K562 (cell line): ENCODE measurements at regions not wholly inside any gene's neighbourhood (a gene's known extent, or its start where the extent isn't known, plus 50 kb on each side); places are given as distances from the start of the nearest gene placed in this dataset.

Source experiments
- ATAC-seq: fragments of 200-7000 bp; cut with Tn5 transposase; 3 replicates; pipeline ENCODE4 v1.9.1; 2020; ENCODE audit warnings: moderate library complexity
- BruUV-seq: library from RNA; stranded (reverse); fragments of 400-500 nt; replicated peaks from 2 replicates; lab custom pipeline; 2021; lab: Mats Ljungman, UMichigan
- CTCF ChIA-PET: fragments of 300-600 bp; formaldehyde crosslinking; extraction: SDS; loops from one replicate; lab custom pipeline; 2021; ENCODE audit warnings: low intra/inter-chr PET ratio; lab: Yijun Ruan, JAX
- POLR2A ChIA-PET: fragments of 300-600, 350-650 bp; sonication (Branson Sonifier 250); formaldehyde crosslinking; extraction: SDS; loops from one replicate; lab custom pipeline; 2021; ENCODE audit warnings: antibody characterized with exemption, inconsistent platforms; lab: Yijun Ruan, JAX
- DNase-seq, 4 experiments: peaks; one replicate each; pipeline versions ENCODE4 v3.0.0 to v3.0.0-alpha.2; 2011 to 2018; ENCODE audit warnings: low spot score in 3 of 4, mixed read lengths in 3 of 4; ENCODE audit errors: extremely low read depth in 1 of 4
- FAIRE-seq: peaks from 2 replicates; lab custom pipeline; 2011; peaks lifted over from hg19 to GRCh38; lab: Jason Lieb, UNC
- H2AFZ ChIP-seq: 2 replicates; pipeline ENCODE4 v1.6.0; 2011; ENCODE audit warnings: low read depth, low read length, control low read depth, inconsistent platforms
- H3K27ac ChIP-seq: fragments of 200-600 bp; 3 replicates; pipeline ENCODE4 v1.8.0; 2011; ENCODE audit warnings: low read depth, mild to moderate bottlenecking, control low read depth, inconsistent platforms, low read length, moderate library complexity, mixed read lengths; ENCODE audit errors: extremely low read depth
- H3K27me3 ChIP-seq, 2 experiments: fragments of 300-600 bp in 1 of 2; 2 replicates in 1 of 2; 3 replicates in 1 of 2; pipeline versions ENCODE4 v1.6.0 to v1.8.0; 2011; ENCODE audit warnings: inconsistent platforms in 2 of 2, low read length in 2 of 2, mild to moderate bottlenecking in 1 of 2, mixed read lengths in 1 of 2, moderate library complexity in 1 of 2; ENCODE audit not compliant: control insufficient read depth in 2 of 2, insufficient read depth in 2 of 2
- H3K36me3 ChIP-seq: fragments of 300-600 bp; 3 replicates; pipeline ENCODE4 v1.8.0; 2011; ENCODE audit warnings: mild to moderate bottlenecking, low read length, inconsistent platforms; ENCODE audit not compliant: control insufficient read depth, insufficient read depth
- H3K4me1 ChIP-seq, 2 experiments: fragments of 200-600 bp in 1 of 2; replicated peaks in 1 of 2; 2 replicates in 1 of 2; 3 replicates in 1 of 2; pipeline versions ENCODE4 v1.5.1 to v1.8.0; 2011; ENCODE audit warnings: inconsistent platforms in 2 of 2, low read length in 2 of 2, mild to moderate bottlenecking in 1 of 2, mixed read lengths in 1 of 2, moderate library complexity in 1 of 2; ENCODE audit not compliant: control insufficient read depth in 2 of 2, insufficient read depth in 2 of 2
- H3K4me2 ChIP-seq: 2 replicates; pipeline ENCODE4 v1.6.1; 2011; ENCODE audit warnings: low read length, control low read depth, inconsistent platforms, mixed read lengths; ENCODE audit not compliant: insufficient read depth
- H3K4me3 ChIP-seq: fragments of 200-600 bp; sonication (generic), shearing (Covaris generic); 2 replicates; pipeline ENCODE4 v1.5.1; 2016; ENCODE audit warnings: control low read depth, inconsistent platforms
- H3K79me2 ChIP-seq: fragments of 200-600 bp; 3 replicates; pipeline ENCODE4 v1.8.0; 2011; ENCODE audit warnings: low read length, inconsistent platforms; ENCODE audit not compliant: control insufficient read depth, insufficient read depth
- H3K9ac ChIP-seq, 2 experiments: 2 replicates each; pipeline versions ENCODE4 v1.6.0 to v1.6.1; 2011; ENCODE audit warnings: low read depth in 2 of 2, low read length in 2 of 2, control low read depth in 1 of 2, inconsistent platforms in 1 of 2, mild to moderate bottlenecking in 1 of 2, mixed read lengths in 1 of 2; ENCODE audit not compliant: insufficient read depth in 1 of 2
- H3K9me1 ChIP-seq: one replicate; pipeline ENCODE4 v1.6.0; 2011; ENCODE audit warnings: inconsistent platforms, mild to moderate bottlenecking, low read length, moderate library complexity; ENCODE audit not compliant: control insufficient read depth, insufficient read depth
- H3K9me3 ChIP-seq: replicated peaks from 2 replicates; pipeline ENCODE4 v1.5.1; 2011; ENCODE audit warnings: low read depth, low read length, inconsistent platforms; ENCODE audit not compliant: control insufficient read depth, insufficient read depth
- H4K20me1 ChIP-seq: replicated peaks from 2 replicates; pipeline ENCODE4 v1.6.1; 2011; ENCODE audit warnings: low read length, inconsistent platforms, mixed read lengths; ENCODE audit not compliant: control insufficient read depth, insufficient read depth
- BRCA1 ChIP-seq, 2 experiments: fragments of 450-650 bp in 1 of 2; sonication (generic) in 1 of 2; formaldehyde crosslinking in 1 of 2; IDR thresholded peaks; 2 replicates each; pipeline versions ENCODE4 v1.5.0 to v1.6.1; 2017 to 2020; ENCODE audit warnings: mild to moderate bottlenecking in 1 of 2, missing genetic modification reagents in 1 of 2
- KLF13 ChIP-seq: fragments of 450-650 bp; IDR thresholded peaks from 2 replicates; pipeline ENCODE4 v1.6.1; 2016; ENCODE audit warnings: missing genetic modification characterization, low read depth, mild to moderate bottlenecking, missing compliant biosample characterization, moderate library complexity, borderline replicate concordance
- MCM2 ChIP-seq: fragments of 450-650 bp; IDR thresholded peaks from 2 replicates; pipeline ENCODE4 v1.6.1; 2017; ENCODE audit warnings: low read depth, mild to moderate bottlenecking
- MYBL2 ChIP-seq, 2 experiments: fragments of 450-650 bp in 1 of 2; sonication (generic) in 1 of 2; formaldehyde crosslinking in 1 of 2; IDR thresholded peaks; 2 replicates each; pipeline versions ENCODE4 v1.6.1 to v1.8.1; 2017 to 2022; ENCODE audit warnings: borderline replicate concordance in 1 of 2, inconsistent platforms in 1 of 2, low read depth in 1 of 2, mild to moderate bottlenecking in 1 of 2, missing genetic modification reagents in 1 of 2, moderate library complexity in 1 of 2
- SIN3A ChIP-seq, 2 experiments: fragments of 150-350 bp in 1 of 2; IDR thresholded peaks; 2 replicates each; pipeline ENCODE4 v1.6.1; 2011 to 2016; ENCODE audit warnings: borderline replicate concordance in 2 of 2, low read depth in 2 of 2, low read length in 2 of 2, mild to moderate bottlenecking in 2 of 2, moderate library complexity in 2 of 2; ENCODE audit not compliant: control insufficient read depth in 1 of 2
- ZBTB11 ChIP-seq, 3 experiments: fragments of 200-800 bp in 1 of 3; fragments of 250-450 bp in 1 of 3; fragments of 450-650 bp in 1 of 3; sonication (Bioruptor Pico) in 1 of 3; sonication (Bioruptor generic) in 1 of 3; formaldehyde crosslinking in 1 of 3; IDR thresholded peaks; 2 replicates each; pipeline versions ENCODE4 v1.6.1 to v1.8.0; 2016 to 2022; ENCODE audit warnings: mild to moderate bottlenecking in 2 of 3, missing genetic modification characterization in 2 of 3, missing compliant biosample characterization in 1 of 3, moderate library complexity in 1 of 3
- ZKSCAN8 ChIP-seq: fragments of 200-800 bp; sonication (Bioruptor generic); IDR thresholded peaks from 2 replicates; pipeline ENCODE4 v1.6.1; 2016; ENCODE audit warnings: missing genetic modification characterization, missing compliant biosample characterization
- ZNF121 ChIP-seq: sonication (generic); formaldehyde crosslinking; conservative IDR thresholded peaks from 2 replicates; pipeline ENCODE4 v1.8.0; 2022; ENCODE audit warnings: missing genetic modification reagents
- ZNF175 ChIP-seq: fragments of 200-800 bp; sonication (Bioruptor generic); IDR thresholded peaks from 2 replicates; pipeline ENCODE4 v1.6.1; 2016; ENCODE audit warnings: low read depth, mild to moderate bottlenecking, missing genetic modification characterization, missing compliant biosample characterization
- ZNF217 ChIP-seq: sonication (generic); formaldehyde crosslinking; IDR thresholded peaks from 2 replicates; pipeline ENCODE4 v1.8.0; 2022; ENCODE audit warnings: mild to moderate bottlenecking, missing genetic modification reagents
- ZNF408 ChIP-seq: fragments of 250-450 bp; sonication (Bioruptor Pico); IDR thresholded peaks from 2 replicates; pipeline ENCODE4 v1.4.0; 2020; ENCODE audit warnings: low read depth, mild to moderate bottlenecking, moderate library complexity
- WGBS: fragments of 100-300 bp; shearing (Covaris generic); methylation state at CpG from one replicate; pipeline ENCODE4 v1.1.6; 2016; ENCODE audit warnings: low coverage, mixed read lengths; ENCODE audit not compliant: insufficient coverage; ENCODE audit errors: missing lambda C conversion rate; 5-methylcytosine and 5-hydroxymethylcytosine counted together
- in situ Hi-C: fragments of 300-500 bp; cut with MboI; formaldehyde crosslinking; loops from 4 replicates; pipeline ENCODE4 v1.15.0; 2018; ENCODE audit warnings: inconsistent platforms, mixed read lengths
- intact Hi-C: fragments of 100-400 bp; cut with micrococcal nuclease; formaldehyde crosslinking; loops from 2 replicates; pipeline ENCODE4 v1.14.2; 2022

- H2AFZ ChIP-seq, result no peak overlapping the region
- no peaks in the 10 kb centered on the region for H4K20me1 ChIP-seq
- no peak for FAIRE-seq
- H3K4me2 ChIP-seq, result no peak overlapping the region
- 0% methylated on average over 1 of the region's 1 CpG for WGBS
- H3K79me2 ChIP-seq, result no peaks in the 10 kb centered on the region
- no peaks in the 10 kb centered on the region for H3K36me3 ChIP-seq
- no peak for ATAC-seq
- BruUV-seq, result no TSS peak
- intact Hi-C loops (no loop called here), in situ Hi-C loops (no loop called here)
- H3K27ac ChIP-seq, result no peak overlapping the region
- TF ChIP-seq ZNF121 (CRISPR knock-in tag), result no peak
- no peak for TF ChIP-seq ZKSCAN8 (CRISPR knock-in tag)
- TF ChIP-seq MCM2, result no peak
- TF ChIP-seq ZBTB11 (CRISPR knock-in tag; IDR thresholded peaks at IDR 0.05), result no peak
- no peak for TF ChIP-seq ZNF408 (CRISPR knock-in tag)
- TF ChIP-seq SIN3A (IDR thresholded peaks at IDR 0.05; ENCODE audit: borderline replicate concordance in 2 of 2, control insufficient read depth in 1 of 2, low read depth in 2 of 2, low read length in 2 of 2), result no peak
- TF ChIP-seq ZNF175, result no peak
- TF ChIP-seq KLF13 (tag), result no peak
- no peak for TF ChIP-seq BRCA1 (IDR thresholded peaks at IDR 0.05)
- no peak for TF ChIP-seq BRCA1 (CRISPR knock-in tag; IDR thresholded peaks at IDR 0.05)
- no peak for TF ChIP-seq MYBL2 (IDR thresholded peaks at IDR 0.05; ENCODE audit: low read depth)
- TF ChIP-seq MYBL2 (CRISPR knock-in tag; IDR thresholded peaks at IDR 0.05; ENCODE audit: borderline replicate concordance), result no peak
- no peak for TF ChIP-seq ZNF217
- H3K27me3 ChIP-seq, result no peaks in the 10 kb centered on the region
- DNase-seq, result no peak
- H3K4me1 ChIP-seq, result no peaks in the 10 kb centered on the region
- H3K9ac ChIP-seq, result no peak overlapping the region
- no peaks in the 10 kb centered on the region for H3K9me1 ChIP-seq
- no peaks in the 10 kb centered on the region for H3K9me3 ChIP-seq
- no peak overlapping the region for H3K4me3 ChIP-seq
- ChIA-PET POLR2A (no interaction called here), CTCF (no interaction called here)
These were observed 1639.9 kb downstream of the EFNB2 start for GRCh38 chr13:104895521-104895920.
